ENCODE measurements at regions not wholly inside any gene's neighbourhood (a gene's known extent, or its start where the extent isn't known, plus 50 kb on each side); places are given as distances from the start of the nearest gene placed in this dataset.

DNA sequence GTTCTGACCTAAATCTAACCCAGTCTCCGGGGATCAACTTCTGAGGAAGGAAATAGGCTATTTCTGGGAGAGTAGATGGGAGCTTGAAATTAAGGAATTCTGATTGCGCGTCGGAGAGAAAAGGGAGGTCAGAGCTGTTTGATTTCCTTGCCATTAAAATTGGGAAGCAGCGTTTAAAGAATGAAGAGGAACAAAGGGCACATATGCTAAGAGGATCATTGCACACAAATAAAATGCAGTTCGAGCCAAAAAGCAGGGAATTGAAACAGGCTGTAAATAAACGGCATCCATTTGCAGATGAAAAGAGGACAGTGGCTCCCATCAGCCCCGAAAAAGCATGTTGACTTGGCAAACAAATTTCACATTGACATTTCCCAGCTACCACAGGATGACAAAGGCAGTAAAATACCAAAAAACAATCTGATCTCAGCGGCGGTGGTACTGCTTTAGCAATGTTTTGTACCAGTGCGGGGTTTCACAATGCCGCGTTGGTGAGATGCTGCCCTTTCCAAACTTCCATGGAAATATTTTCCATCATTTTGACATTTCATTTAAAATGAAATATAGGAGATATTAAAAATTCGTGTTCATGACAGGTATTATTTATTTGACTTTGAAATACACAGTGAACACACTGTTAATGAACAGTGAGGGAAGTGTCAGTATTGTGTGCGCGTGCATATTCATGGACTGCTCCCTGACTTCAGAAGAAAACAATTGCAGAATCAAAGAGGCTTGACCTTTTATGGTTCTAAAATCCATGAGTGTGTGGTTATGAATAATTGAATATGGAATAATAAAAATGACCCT is 108.8 kb downstream of the SQOR start:
- no peak for DNase-seq (ENCODE audit: low read depth)

DNA sequence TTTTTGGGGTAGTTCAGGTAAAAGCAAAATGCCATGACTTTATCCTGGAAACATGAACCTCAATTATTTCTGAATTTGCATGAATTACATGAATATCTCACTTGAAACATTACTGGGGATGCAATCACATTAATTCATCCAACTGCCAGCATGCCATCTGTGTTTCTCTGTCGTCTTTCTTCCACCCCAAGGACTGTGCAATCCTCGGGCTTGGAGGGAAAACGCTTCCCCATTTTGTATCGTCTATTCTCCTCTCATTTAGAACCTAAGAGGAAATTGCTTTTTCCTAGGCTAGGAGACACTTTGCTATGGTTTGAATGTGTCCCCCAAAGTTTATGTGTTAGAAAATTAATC is 109.4 kb downstream of the SQOR start:
- DNase-seq (ENCODE audit: low read depth) = no peak

DNA sequence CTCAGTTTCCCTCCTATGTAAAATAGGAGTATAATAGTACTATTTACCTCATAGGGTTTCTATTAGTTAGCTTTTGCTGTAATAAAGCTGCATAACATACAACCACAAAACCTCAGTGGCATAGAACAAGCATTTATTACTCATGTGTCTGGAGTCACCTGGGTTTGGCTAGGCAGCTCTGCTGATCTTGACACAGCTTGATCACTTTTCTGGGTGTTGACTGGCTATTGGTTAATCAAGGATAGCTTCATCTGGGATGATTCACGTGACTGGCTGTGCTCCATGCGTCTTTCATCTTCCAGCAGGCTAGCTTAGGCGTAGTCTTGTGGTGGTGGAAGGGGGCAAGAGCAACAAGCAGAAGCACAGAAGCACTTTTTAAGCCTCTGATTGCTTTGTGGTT is 112.6 kb downstream of the SQOR start:
- peak; percentile 11 for DNase-seq (ENCODE audit: low read depth)

DNA sequence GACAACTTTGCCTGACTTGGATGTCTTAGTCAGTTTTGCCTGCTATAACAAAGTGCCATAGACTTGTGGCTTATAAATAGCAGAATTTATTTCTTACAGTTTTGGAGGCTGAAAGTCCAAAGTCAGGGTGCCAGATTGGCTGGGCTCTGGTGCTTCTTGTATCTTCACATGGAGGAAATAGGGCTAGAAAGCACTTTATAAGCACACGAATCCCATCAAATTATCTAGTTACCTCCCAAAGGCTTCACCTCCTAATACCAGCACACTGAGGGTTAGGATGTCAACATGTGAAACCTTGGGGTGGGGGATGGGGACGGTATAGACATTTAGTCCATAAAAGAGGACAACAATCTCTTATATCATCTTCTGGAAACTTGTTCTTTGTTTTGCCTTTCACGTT is 116.8 kb downstream of the SQOR start:
- DNase-seq (ENCODE audit: low read depth) = no peak

DNA sequence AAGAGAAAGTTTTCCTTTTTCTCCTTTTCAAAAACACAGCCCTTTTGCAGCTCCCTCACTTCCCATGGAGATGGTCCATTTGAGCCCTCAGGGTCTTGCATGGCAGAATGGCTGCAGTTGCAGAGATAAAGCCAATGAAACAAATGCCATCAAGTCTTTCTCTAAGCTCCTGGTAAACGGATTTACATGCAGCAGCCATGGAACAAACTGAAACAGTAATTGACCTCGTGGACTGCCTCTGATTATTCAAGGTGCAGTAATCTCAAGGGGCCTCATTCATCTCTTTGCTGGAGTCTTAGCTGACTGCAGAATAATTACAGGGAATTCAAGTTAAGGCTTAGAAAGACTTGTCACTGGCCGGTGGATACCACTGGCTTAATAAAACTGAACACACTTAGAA is 125.1 kb downstream of the SQOR start:
- DNase-seq (ENCODE audit: low read depth) = no peak

DNA sequence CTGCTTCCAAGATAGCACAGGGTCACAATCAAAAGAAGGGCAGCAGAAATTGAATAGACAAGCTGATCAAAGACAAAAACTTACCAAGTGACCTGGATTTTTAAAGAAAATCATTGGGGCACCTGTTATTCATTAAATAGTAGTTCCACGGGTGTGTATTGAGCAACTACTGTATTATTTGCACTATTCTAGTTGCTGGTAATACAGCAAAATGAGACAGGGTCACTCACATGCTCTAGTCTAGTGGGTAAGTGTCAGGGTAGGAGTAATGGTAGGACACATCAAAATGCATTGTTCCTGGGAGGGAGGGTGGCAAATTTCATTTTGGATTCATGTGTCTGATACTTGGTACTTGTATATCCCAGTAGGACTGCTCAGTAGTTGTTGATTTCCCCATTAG is 127.9 kb downstream of the SQOR start:
- DNase-seq (ENCODE audit: low read depth) = no peak

DNA sequence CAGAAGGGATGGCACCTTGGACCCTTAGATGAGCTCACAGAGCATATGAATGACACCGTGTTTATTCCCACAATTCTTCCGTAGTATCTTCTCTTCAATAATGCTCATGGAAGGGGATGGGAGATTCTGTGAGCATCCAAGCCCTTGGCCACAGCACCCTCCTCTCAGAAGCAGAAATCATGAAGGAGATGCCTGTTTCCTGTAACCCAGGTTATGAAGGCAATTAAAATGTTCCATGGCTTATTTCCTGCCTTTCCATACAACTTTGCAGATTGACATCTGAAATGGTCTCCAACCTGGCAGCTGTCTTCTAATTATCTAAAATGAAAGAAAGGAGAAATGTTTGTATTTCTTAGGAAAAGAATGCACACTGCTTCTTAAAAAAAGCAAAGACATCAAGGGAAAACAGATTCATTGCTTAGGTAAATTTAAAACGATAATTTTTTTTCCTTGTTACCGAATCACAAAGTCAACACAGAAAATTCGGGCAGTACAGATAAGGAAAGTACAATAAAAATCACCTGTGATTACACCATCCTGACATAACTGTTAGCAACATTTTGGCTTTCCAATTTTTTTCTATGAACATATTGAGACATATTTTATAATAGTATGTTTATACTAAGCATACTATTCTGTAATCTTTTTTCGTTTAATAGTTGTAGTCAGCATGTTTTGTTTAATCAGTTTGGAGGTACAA is 128.5 kb downstream of the SQOR start:
- no peak for DNase-seq (ENCODE audit: low read depth)

DNA sequence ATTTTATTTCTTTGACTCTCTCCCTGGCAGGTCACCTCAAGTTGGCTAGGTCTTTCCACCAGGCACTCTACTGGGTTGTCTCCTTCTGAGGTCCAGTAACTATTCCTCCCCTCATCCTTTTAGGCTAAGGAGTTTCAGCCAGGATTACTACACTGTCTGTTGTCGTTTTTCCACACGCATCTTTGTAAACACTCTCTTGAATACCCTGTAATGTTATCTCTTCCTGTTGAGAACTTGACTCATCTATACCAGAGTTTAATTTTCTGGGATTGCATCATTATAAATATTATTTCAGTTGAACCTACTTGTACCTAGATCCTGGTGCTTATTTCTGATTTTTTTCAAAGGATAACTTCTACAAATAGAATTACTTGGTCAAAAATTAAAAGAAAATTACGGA is 138.3 kb downstream of the SQOR start:
- no peak for DNase-seq (ENCODE audit: low read depth)

DNA sequence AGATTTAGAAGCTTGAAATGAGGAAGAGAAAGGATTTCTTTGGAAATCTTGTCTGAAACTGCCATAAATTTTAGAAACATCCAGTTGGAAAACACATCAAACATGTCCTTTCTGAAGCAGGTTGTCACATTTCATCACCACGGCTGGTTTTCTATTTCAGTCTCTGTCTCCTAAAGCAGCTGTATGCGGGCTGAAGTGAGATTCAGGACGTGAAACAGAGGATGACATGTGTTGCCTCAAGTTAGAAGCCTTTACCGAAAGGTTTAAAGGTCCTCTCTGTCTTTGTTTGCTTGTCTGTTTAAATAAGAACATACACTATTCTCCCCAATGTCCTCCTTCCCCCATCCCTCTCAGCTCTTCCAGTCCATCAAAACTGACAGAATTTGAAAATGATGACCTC is 141.9 kb downstream of the SQOR start:
- DNase-seq (ENCODE audit: low read depth) = no peak

DNA sequence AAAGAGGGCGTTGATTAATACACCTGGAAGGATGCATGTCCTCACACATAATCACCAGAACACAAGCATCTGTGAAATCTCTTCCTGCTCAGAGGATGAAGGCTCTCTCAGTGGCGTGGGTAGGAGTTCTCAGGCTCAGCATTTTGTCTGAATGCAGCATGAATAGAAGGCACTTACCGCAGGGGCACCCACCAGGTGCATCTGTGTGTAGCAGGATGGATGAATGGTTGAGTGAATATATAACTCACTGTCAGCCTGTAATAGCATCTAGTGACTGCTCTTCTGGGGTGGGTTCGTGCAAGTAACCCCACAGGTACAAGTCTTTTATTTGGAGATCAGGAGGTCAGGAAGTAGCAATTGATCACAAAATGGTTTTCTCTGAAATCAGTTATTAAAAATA is 143.0 kb downstream of the SQOR start:
- no peak for DNase-seq (ENCODE audit: low read depth)

DNA sequence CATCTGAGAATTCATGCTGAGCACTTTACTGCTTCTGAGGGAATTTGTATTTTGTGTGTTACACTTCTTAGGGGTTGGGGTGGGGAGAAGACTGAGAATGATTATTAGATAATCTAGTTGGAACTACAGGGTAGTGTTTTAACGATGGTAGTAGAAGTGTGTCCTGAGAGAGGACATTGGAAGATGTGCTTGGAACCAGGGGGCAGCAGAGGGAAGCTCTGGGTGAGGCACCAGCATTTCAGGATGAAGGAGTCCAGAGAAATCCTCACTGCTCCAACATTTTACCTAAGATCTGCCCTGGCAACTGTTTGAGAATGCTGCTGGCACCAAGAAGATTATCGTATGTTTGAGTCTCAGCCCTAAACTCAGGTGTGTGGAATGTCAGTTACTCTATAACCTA is 145.5 kb downstream of the SQOR start:
- DNase-seq (ENCODE audit: low read depth) = no peak

DNA sequence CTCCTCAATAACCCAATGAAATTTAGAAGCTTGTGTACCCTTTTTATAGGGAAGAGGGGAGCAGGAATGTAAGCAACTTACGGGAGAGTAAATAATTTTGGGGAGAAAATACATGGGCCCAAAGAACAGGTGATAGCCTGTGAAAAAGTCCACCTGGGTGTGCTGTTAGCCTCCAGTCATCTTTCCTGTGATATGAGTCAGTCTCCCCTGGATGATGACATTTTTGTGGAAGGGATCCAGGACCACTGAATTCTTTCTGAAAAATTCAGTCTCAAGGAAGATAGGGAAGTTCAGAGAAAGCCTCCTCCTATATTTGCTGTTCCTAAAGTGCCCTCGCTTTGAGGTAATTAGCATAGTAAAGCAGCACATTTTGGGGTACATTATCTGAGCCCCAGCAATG is 149.8 kb downstream of the SQOR start:
- no peak for DNase-seq (ENCODE audit: low read depth)

DNA sequence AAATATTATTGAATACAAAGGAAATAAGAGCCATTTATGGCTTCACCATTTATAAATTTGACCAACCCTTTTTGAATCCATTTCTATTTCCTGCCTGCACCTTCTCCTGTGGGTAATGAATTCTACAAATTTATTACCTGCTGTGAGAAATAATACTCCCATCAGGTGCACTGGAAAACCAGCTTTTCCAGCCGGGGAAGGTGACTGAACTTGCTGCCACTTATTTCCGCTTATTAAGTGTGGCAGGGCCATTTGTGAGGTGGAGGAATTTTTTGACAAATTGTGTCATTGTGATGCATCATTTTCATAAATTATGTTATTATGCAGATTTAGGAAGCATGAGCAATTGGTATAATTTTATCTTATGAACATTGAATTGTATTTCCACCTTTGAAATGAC is 151.1 kb downstream of the SQOR start:
- DNase-seq (ENCODE audit: low read depth) = no peak

DNA sequence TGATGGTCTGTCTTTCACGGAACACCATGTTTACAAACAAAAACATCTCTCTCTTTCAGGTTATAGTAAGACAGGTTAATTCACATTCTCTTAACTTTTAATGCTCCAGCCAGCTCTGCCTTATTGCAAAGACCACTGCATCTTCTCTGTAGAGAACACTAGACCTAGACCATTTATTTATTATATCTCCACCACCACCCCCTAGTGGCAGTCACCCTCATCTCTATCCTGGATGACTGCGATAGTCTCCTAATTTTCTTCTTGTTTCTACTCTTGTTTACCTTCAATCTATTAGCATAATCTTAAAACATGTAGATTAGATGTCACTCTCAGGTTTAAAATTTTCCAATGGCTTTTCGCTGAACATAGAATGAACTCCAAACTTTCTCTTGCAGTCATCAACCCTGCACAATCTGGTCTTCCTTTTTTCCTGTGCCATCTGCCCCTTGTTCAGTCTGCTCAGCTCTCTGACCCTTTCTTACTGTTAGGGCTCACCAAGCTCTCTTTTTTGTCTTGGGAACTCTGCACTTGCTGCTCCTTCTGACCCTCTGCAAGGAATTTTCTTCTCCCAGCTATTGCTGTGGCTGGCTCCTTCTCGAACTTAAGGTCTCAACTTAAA is 155.6 kb downstream of the SQOR start:
- DNase-seq (ENCODE audit: low read depth) = peak; percentile 11

DNA sequence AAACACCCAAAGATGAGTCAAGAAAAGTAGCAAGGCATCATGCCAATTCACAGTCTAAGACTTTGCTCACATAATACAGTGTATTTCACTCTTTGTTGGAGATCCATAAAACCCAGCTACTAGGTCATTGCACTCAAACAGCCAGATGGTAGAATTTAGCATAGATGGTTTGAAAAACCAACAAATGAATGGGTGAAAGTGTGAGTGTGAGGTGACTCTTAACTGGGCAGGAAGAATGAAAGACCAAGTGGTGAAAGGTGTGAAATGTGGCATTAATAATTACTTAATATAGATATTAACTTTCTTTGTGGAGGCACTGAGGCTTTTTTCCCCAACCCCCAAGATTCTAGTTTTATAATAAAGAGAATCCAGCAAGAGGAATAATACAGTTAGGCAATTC is 159.5 kb downstream of the SQOR start:
- DNase-seq (ENCODE audit: low read depth) = no peak

DNA sequence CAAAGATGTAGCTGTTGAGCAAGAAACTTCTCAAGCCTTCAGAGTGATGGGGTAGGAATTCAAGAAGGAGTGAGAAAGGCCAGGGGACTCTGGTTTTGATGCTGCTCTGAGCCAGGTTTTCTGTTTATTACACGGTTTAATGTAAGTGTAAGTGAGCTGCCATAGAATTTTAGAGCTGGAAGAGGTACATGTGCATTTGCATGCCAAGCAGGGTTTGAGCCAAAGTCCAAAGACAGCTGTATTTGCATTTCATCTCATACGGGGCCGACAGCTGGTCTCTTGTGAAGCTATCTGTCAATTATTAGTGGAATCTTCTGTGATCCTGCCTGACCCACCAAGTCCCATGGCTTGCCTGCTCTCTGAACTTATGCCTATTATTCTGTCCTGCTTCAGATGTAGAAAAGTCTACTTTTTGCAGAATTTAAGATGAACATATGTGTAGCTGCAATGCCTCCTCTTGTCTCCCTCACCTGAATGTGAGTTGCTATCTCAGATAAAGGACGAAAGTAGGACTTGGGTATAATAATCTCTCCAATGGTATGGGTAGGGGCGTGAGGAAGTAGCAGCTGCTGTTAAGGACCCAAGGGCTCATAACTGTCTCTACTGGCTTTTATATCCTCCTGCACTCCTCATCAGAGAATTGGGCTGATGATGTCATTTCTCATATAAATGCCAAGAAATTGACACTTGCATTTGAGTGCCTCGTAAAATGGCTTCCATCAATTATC is 160.0 kb downstream of the SQOR start:
- DNase-seq (ENCODE audit: low read depth) = no peak

DNA sequence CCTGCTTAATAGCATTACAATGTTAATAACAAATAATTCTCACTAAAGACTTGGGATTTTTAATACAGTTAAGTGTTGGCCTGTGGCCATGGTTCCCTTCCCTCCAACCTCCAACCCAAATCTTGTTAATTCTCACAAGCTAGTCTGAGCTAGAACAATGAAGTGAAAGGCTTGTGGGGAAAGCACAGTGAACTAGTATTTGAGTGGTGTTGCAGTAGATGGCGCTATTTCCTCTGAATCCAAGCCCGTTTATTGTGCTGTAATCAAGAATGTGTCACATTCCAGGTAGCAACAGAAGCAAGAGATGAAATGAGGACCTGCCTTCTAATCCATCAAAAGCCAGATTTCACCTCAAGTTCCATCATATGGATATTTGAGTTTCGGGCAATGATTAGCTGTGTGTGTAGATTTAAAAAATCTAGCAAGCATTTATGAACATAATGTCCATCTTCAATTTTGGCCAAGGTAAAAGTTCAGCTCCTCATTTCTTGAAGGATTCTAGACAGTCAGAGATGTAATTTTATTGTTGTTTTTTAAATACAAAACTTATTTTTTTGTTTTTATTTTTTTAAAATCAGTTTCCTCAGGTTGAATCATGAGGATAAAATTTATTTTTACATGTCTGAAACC is 160.7 kb downstream of the SQOR start:
- peak; percentile 82 for DNase-seq (ENCODE audit: low read depth)

DNA sequence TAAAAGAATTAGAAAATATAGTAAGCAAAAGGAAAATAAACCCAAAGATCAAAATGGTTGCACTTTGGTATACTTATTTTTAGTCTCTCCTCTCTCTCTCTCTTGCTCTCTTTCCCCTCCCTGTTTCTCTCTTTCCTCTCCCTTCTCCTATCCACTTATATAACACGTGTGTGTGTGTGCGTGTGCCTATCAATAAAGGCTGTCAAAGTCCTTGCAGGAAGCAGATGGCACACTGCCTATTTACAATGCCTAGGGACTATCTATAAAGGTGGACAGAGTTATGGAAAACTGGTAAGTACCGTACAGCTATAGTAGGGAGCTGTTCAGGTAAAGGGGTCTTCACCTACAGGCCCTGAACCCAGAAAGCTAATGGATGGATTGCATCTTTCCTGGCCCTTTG is 161.6 kb downstream of the SQOR start:
- DNase-seq (ENCODE audit: low read depth) = no peak

DNA sequence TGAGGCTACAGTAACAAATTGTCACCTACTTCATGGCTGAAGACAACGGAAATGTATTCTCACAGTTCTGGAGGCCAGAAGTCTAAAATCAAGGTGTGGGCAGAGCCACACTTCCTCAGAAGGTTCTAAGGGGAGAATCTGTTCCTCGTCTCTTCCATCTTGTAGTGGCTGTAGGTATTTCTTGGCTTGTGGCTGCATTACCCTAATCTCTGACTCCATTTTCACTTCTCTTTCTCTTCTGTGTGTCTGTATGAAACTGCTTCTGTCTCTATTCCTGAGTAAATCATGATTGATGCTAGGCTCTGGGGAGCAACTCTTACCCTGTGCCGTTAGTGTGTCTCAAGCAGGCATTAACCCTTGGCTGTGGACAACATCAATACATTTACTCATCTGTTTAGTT is 164.7 kb downstream of the SQOR start:
- no peak for DNase-seq (ENCODE audit: low read depth)

DNA sequence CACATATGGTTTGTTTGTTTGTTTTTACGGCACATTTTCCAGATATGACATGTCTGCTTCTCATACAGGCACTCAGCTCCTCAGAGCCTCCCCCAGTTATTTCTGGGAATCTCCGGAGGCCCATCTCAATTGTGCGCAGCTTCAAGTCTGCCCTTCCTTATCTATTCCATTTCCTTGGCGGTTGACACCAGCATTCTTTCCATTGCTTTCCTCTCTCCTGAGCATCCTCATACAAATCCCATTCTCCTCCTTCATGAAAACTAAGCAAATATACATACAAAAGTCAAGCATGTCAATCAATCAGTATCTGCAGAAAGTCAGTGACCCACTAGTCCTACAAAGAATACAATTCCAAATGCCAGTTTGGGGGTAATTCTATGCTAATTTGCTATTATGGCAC is 166.7 kb downstream of the SQOR start:
- no peak for DNase-seq (ENCODE audit: low read depth)

DNA sequence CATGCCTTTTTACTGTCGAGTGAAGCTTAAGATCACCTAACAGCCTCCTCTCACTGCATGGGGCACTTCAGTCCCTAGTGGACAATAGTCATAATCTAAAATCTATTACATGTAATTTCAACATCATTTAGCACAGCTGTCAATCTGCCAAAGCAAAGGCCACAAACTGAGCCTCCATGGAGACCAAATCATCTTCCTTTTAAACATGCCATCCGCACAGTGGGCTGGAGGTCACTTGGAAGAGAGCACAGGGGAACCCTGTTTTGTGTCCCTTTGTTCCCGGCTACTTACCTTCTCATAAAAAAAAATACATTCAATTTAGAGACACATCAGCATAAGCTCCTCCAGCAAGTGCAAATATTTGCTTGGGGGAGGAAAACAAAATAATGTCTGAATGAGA is 167.3 kb downstream of the SQOR start:
- DNase-seq (ENCODE audit: low read depth) = no peak

DNA sequence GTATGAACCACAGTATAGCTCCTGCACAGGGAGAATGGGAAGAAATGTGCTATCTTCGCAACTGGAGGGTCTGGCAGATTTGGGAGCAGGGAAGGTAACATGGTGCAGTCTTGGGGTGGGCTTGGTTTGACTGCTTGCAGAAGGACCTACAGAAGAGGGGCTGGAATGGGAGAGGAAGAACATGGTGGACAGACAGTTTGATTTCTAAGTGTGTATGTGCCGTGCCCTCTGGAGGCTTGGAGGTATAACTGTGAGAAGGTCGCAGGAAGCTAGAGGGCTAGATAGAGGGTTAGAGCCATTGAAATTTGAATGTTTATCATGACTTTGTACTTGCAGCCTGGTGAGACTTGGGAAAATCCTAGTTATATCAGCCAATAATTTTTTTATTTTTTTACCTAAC is 169.2 kb downstream of the SQOR start:
- DNase-seq (ENCODE audit: low read depth) = no peak

Measured in renal cortical epithelial cell (primary cell).